ENCODE measurements at regions not wholly inside any gene's neighbourhood (a gene's known extent, or its start where the extent isn't known, plus 50 kb on each side); places are given as distances from the start of the nearest gene placed in this dataset.

GRCh38 chr4:19329631-19330030 is 922.1 kb upstream of the SLIT2 start:
- no peaks in the 10 kb centered on the region for H3K27me3 ChIP-seq (ENCODE audit: insufficient read depth, low read length)
- ChIA-PET CTCF (ENCODE audit: partially characterized antibody) (no interaction called here), POLR2A (ENCODE audit: partially characterized antibody) (no interaction called here)
- H3K4me1 ChIP-seq (ENCODE audit: insufficient read depth, low read length): no peaks in the 10 kb centered on the region
- no peaks in the 10 kb centered on the region for H3K36me3 ChIP-seq (ENCODE audit: insufficient read depth, low read length)
- no peak overlapping the region for H3K27ac Mint-ChIP-seq
- intact Hi-C loops (cut with micrococcal nuclease): no loop called here
- H3K9me3 Mint-ChIP-seq: peaks cover 0 to 33% (median 20%) of the 10 kb centered on the region in 8 donors
- no peak overlapping the region for H3K27ac ChIP-seq (ENCODE audit: low read depth, low read length)
- no peaks in the 10 kb centered on the region for H3K9me3 ChIP-seq (ENCODE audit: control insufficient read depth in 1 of 2, low read length in 2 of 2)
- no peak overlapping the region for H3K4me3 Mint-ChIP-seq
- no peaks in the 10 kb centered on the region for H3K36me3 Mint-ChIP-seq
- no peak overlapping the region for H3K4me3 ChIP-seq (ENCODE audit: low read length in 2 of 2)
- no peaks in the 10 kb centered on the region for H3K27me3 Mint-ChIP-seq
- H3K4me1 Mint-ChIP-seq: no peaks in the 10 kb centered on the region
- no peak for DNase-seq

DNA sequence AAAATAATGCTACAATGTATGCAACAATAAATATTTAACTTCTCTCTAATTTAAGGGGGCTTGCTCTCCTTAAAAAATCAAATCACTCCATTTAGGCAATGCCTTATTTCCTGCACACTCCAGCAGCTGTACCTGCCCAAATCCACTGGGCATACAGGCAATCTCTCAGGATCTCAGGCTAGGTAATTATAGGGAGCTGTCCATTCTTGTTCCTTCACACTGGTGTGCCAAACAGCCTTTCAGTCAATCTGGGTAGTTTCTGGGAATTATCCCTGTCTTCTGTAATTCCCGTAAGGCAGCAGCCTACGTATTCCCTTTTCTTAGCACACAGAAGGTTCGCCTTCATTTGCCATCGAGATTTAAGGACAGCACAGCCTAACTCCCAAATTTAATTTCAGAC is 922.6 kb upstream of the SLIT2 start:
- no peaks in the 10 kb centered on the region for H3K27me3 ChIP-seq (ENCODE audit: insufficient read depth, low read length)
- H3K27ac ChIP-seq (ENCODE audit: low read depth, low read length): no peak overlapping the region
- Mint-ChIP-seq H3K4me3 (no peak overlapping the region), H3K9me3 (peaks cover 0 to 30% (median 17%) of the 10 kb centered on the region in 8 donors), H3K27me3 (no peaks in the 10 kb centered on the region), H3K27ac (no peak overlapping the region), H3K36me3 (no peaks in the 10 kb centered on the region), H3K4me1 (no peaks in the 10 kb centered on the region)
- CTCF ChIA-PET (ENCODE audit: partially characterized antibody): no interaction called here
- intact Hi-C loops (cut with micrococcal nuclease): no loop called here
- H3K36me3 ChIP-seq (ENCODE audit: insufficient read depth, low read length): no peaks in the 10 kb centered on the region
- H3K9me3 ChIP-seq (ENCODE audit: control insufficient read depth in 1 of 2, low read length in 2 of 2): no peaks in the 10 kb centered on the region
- no peaks in the 10 kb centered on the region for H3K4me1 ChIP-seq (ENCODE audit: insufficient read depth, low read length)
- POLR2A ChIA-PET (ENCODE audit: partially characterized antibody): no interaction called here
- no peak for DNase-seq
- H3K4me3 ChIP-seq (ENCODE audit: low read length in 2 of 2): no peak overlapping the region

- H3K27ac Mint-ChIP-seq: no peak overlapping the region
- no peaks in the 10 kb centered on the region for H3K4me1 Mint-ChIP-seq
- Histone ChIP-seq H3K27me3 (ENCODE audit: insufficient read depth, low read length) (no peaks in the 10 kb centered on the region), H3K27ac (ENCODE audit: low read depth, low read length) (no peak overlapping the region), H3K9me3 (ENCODE audit: control insufficient read depth in 1 of 2, low read length in 2 of 2) (no peaks in the 10 kb centered on the region), H3K4me1 (ENCODE audit: insufficient read depth, low read length) (no peaks in the 10 kb centered on the region), H3K36me3 (ENCODE audit: insufficient read depth, low read length) (no peaks in the 10 kb centered on the region), H3K4me3 (ENCODE audit: low read length in 2 of 2) (no peak overlapping the region)
- no peaks in the 10 kb centered on the region for H3K36me3 Mint-ChIP-seq
- ChIA-PET POLR2A (ENCODE audit: partially characterized antibody) (no interaction called here), CTCF (ENCODE audit: partially characterized antibody) (no interaction called here)
- H3K9me3 Mint-ChIP-seq: peaks cover 2 to 23% (median 8%) of the 10 kb centered on the region in 8 donors
- H3K4me3 Mint-ChIP-seq: no peak overlapping the region
- intact Hi-C loops (cut with micrococcal nuclease): no loop called here
- DNase-seq: no peak
- no peaks in the 10 kb centered on the region for H3K27me3 Mint-ChIP-seq
These were observed 924.3 kb upstream of the SLIT2 start for GRCh38 chr4:19327364-19327763.

DNA sequence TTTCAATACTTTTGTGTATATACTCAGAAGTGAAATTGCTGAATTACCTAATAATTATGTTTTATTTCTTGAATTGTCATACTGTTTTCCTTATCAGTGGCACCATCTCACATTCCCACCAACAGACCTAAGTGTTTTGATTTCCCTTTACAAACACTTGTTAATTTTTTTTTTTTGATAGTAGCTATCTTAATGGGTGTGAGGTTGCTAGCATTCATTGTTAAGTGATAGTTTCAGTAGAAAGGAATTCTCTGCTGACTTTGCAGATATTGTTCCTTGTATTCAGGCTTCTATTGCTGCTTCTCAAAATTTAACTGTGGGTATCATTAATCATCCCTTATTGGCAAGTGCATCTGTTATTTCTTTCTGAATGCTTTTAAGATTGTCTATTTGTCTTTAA is 927.5 kb upstream of the SLIT2 start:
- CTCF ChIA-PET (ENCODE audit: partially characterized antibody): no interaction called here
- no peaks in the 10 kb centered on the region for H3K36me3 Mint-ChIP-seq
- intact Hi-C loops (cut with micrococcal nuclease): no loop called here
- H3K36me3 ChIP-seq (ENCODE audit: insufficient read depth, low read length): no peaks in the 10 kb centered on the region
- peaks cover 0 to 18% (median 10%) of the 10 kb centered on the region in 8 donors for H3K9me3 Mint-ChIP-seq
- H3K4me1 Mint-ChIP-seq: no peaks in the 10 kb centered on the region
- H3K27ac Mint-ChIP-seq: no peak overlapping the region
- no peak overlapping the region for H3K27ac ChIP-seq (ENCODE audit: low read depth, low read length)
- no peaks in the 10 kb centered on the region for H3K27me3 ChIP-seq (ENCODE audit: insufficient read depth, low read length)
- no peaks in the 10 kb centered on the region for H3K27me3 Mint-ChIP-seq
- no peak for DNase-seq
- no peak overlapping the region for H3K4me3 ChIP-seq (ENCODE audit: low read length in 2 of 2)
- H3K9me3 ChIP-seq (ENCODE audit: control insufficient read depth in 1 of 2, low read length in 2 of 2): no peaks in the 10 kb centered on the region
- H3K4me3 Mint-ChIP-seq: no peak overlapping the region
- H3K4me1 ChIP-seq (ENCODE audit: insufficient read depth, low read length): no peaks in the 10 kb centered on the region
- POLR2A ChIA-PET (ENCODE audit: partially characterized antibody): no interaction called here

DNA sequence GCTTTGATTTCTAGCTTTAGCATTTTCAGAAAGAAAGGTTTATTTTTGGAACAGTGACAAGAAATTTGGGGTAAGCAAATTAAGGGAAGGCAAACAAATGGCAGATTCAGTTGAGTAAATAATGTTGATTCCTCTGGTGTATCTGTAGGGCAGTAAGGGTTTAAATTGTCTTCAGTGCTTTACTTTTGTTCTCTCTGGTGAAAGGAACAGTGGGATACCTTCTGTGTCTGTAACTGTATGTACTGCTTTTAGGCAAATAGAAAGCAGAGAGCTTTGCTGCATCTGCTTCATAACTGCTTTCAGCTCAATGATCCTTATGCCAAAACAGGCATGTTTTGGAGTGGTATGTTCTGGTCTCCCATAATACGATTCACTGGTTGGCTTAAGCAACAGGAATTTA is 932.1 kb upstream of the SLIT2 start:
- no peak for DNase-seq
- Histone ChIP-seq H3K4me3 (ENCODE audit: low read length in 2 of 2) (no peak overlapping the region), H3K4me1 (ENCODE audit: insufficient read depth, low read length) (no peaks in the 10 kb centered on the region), H3K27ac (ENCODE audit: low read depth, low read length) (no peak overlapping the region), H3K9me3 (ENCODE audit: control insufficient read depth in 1 of 2, low read length in 2 of 2) (peaks cover 0 to 7% of the 10 kb centered on the region in 2 donors), H3K36me3 (ENCODE audit: insufficient read depth, low read length) (no peaks in the 10 kb centered on the region), H3K27me3 (ENCODE audit: insufficient read depth, low read length) (no peaks in the 10 kb centered on the region)
- POLR2A ChIA-PET (ENCODE audit: partially characterized antibody): no interaction called here
- H3K27ac Mint-ChIP-seq: no peak overlapping the region
- no peaks in the 10 kb centered on the region for H3K4me1 Mint-ChIP-seq
- no peaks in the 10 kb centered on the region for H3K27me3 Mint-ChIP-seq
- intact Hi-C loops (cut with micrococcal nuclease): no loop called here
- H3K9me3 Mint-ChIP-seq: peaks cover 2 to 13% (median 8%) of the 10 kb centered on the region in 8 donors
- no peak overlapping the region for H3K4me3 Mint-ChIP-seq
- no peaks in the 10 kb centered on the region for H3K36me3 Mint-ChIP-seq
- CTCF ChIA-PET (ENCODE audit: partially characterized antibody): no interaction called here

- intact Hi-C loops (cut with micrococcal nuclease): no loop called here
- DNase-seq: no peak
- H3K27ac Mint-ChIP-seq: no peak overlapping the region
- no peaks in the 10 kb centered on the region for H3K36me3 ChIP-seq (ENCODE audit: insufficient read depth, low read length)
- H3K4me1 ChIP-seq (ENCODE audit: insufficient read depth, low read length): no peaks in the 10 kb centered on the region
- CTCF ChIA-PET (ENCODE audit: partially characterized antibody): no interaction called here
- H3K4me3 Mint-ChIP-seq: no peak overlapping the region
- H3K27ac ChIP-seq (ENCODE audit: low read depth, low read length): no peak overlapping the region
- peaks cover 0 to 7% of the 10 kb centered on the region in 2 donors for H3K9me3 ChIP-seq (ENCODE audit: control insufficient read depth in 1 of 2, low read length in 2 of 2)
- H3K9me3 Mint-ChIP-seq: peaks cover 2 to 13% (median 6%) of the 10 kb centered on the region in 8 donors
- no peak overlapping the region for H3K4me3 ChIP-seq (ENCODE audit: low read length in 2 of 2)
- H3K27me3 Mint-ChIP-seq: no peaks in the 10 kb centered on the region
- H3K27me3 ChIP-seq (ENCODE audit: insufficient read depth, low read length): no peaks in the 10 kb centered on the region
- no peaks in the 10 kb centered on the region for H3K4me1 Mint-ChIP-seq
- POLR2A ChIA-PET (ENCODE audit: partially characterized antibody): no interaction called here
- H3K36me3 Mint-ChIP-seq: no peaks in the 10 kb centered on the region
These were observed 934.3 kb upstream of the SLIT2 start for GRCh38 chr4:19317377-19317776.

GRCh38 chr4:19314116-19314515 is 937.6 kb upstream of the SLIT2 start:
- H3K27me3 Mint-ChIP-seq: no peaks in the 10 kb centered on the region
- H3K27ac Mint-ChIP-seq: no peak overlapping the region
- H3K4me3 Mint-ChIP-seq: no peak overlapping the region
- no peaks in the 10 kb centered on the region for H3K36me3 Mint-ChIP-seq
- H3K9me3 Mint-ChIP-seq: peaks cover 0 to 25% (median 11%) of the 10 kb centered on the region in 8 donors
- H3K4me1 ChIP-seq (ENCODE audit: insufficient read depth, low read length): no peaks in the 10 kb centered on the region
- ChIA-PET POLR2A (ENCODE audit: partially characterized antibody) (no interaction called here), CTCF (ENCODE audit: partially characterized antibody) (no interaction called here)
- no peak overlapping the region for H3K27ac ChIP-seq (ENCODE audit: low read depth, low read length)
- peaks cover 0 to 7% of the 10 kb centered on the region in 2 donors for H3K9me3 ChIP-seq (ENCODE audit: control insufficient read depth in 1 of 2, low read length in 2 of 2)
- no peaks in the 10 kb centered on the region for H3K36me3 ChIP-seq (ENCODE audit: insufficient read depth, low read length)
- intact Hi-C loops (cut with micrococcal nuclease): no loop called here
- no peak overlapping the region for H3K4me3 ChIP-seq (ENCODE audit: low read length in 2 of 2)
- no peak for DNase-seq
- no peaks in the 10 kb centered on the region for H3K4me1 Mint-ChIP-seq
- no peaks in the 10 kb centered on the region for H3K27me3 ChIP-seq (ENCODE audit: insufficient read depth, low read length)

DNA sequence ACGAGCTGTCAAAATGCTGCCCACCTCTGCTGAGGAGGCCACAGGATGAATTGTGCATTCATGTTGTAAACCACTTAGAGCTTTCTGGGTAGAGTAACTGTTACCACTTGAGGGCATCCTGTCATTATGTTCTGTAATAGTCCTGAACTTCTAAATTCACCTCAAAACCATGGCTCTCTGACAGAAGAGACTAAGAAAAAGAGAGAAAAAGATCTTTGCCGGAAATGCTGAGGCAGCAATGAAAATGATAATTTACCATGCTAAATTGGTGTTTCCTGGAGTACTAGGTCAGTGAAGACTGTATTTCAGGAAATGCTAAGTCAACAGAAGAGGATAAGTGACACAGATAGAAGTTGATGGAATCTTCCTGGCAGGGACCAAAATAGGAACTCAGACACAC is 942.3 kb upstream of the SLIT2 start:
- CTCF ChIA-PET (ENCODE audit: partially characterized antibody): no interaction called here
- no peak overlapping the region for H3K27ac ChIP-seq (ENCODE audit: low read depth, low read length)
- H3K9me3 ChIP-seq (ENCODE audit: control insufficient read depth in 1 of 2, low read length in 2 of 2): no peaks in the 10 kb centered on the region

More for the DNA sequence above, 942.3 kb upstream of the SLIT2 start:
- Histone ChIP-seq H3K4me1 (ENCODE audit: insufficient read depth, low read length) (no peaks in the 10 kb centered on the region), H3K36me3 (ENCODE audit: insufficient read depth, low read length) (no peaks in the 10 kb centered on the region), H3K4me3 (ENCODE audit: low read length in 2 of 2) (no peak overlapping the region), H3K27me3 (ENCODE audit: insufficient read depth, low read length) (no peaks in the 10 kb centered on the region)
- Mint-ChIP-seq H3K36me3 (no peaks in the 10 kb centered on the region), H3K27ac (no peak overlapping the region), H3K4me1 (no peaks in the 10 kb centered on the region), H3K9me3 (peaks cover 2 to 34% (median 13%) of the 10 kb centered on the region in 8 donors), H3K4me3 (no peak overlapping the region), H3K27me3 (no peaks in the 10 kb centered on the region)
- POLR2A ChIA-PET (ENCODE audit: partially characterized antibody): no interaction called here
- DNase-seq: no peak
- intact Hi-C loops (cut with micrococcal nuclease): no loop called here

Data from CD4-positive, alpha-beta memory T cell (primary cell).